GM12878 (cell line): ENCODE measurements at regions not wholly inside any gene's neighbourhood (a gene's known extent, or its start where the extent isn't known, plus 50 kb on each side); places are given as distances from the start of the nearest gene placed in this dataset.

Experiments used
- ATAC-seq: fragments of 200-7000 bp; cut with Tn5 transposase; 3 replicates; pipeline ENCODE4 v1.9.1; 2020; ENCODE audit warnings: mild to moderate bottlenecking, moderate library complexity
- BruUV-seq: library from RNA; stranded (reverse); fragments of 400-500 nt; replicated peaks from 2 replicates; lab custom pipeline; 2021; lab: Mats Ljungman, UMichigan
- CTCF ChIA-PET: fragments of 300-600 bp; sonication (Branson Sonifier 250); formaldehyde crosslinking; extraction: SDS; loops from one replicate; lab custom pipeline; 2021; ENCODE audit warnings: inconsistent platforms; lab: Yijun Ruan, JAX
- POLR2A ChIA-PET: fragments of 350-600 bp; formaldehyde crosslinking; extraction: SDS; loops from one replicate; lab custom pipeline; 2021; ENCODE audit warnings: inconsistent platforms; lab: Charles Lee
- RAD21 ChIA-PET: fragments of 300-600 bp; sonication (Branson Sonifier 250); formaldehyde crosslinking; loops from one replicate; lab custom pipeline; 2023; ENCODE audit warnings: antibody characterized with exemption; ENCODE audit not compliant: unreplicated experiment; lab: Charles Lee
- SMC1A ChIA-PET: fragments of 300-600 bp; sonication (Branson Sonifier 250); formaldehyde crosslinking; loops from one replicate; lab custom pipeline; 2023; ENCODE audit not compliant: unreplicated experiment, uncharacterized antibody; lab: Charles Lee
- DNase-seq: peaks from one replicate; pipeline ENCODE4 v3.0.0-alpha.2; 2011; ENCODE audit warnings: low read depth, low spot score
- FAIRE-seq: peaks from 3 replicates; lab custom pipeline; 2011; peaks lifted over from hg19 to GRCh38; lab: Jason Lieb, UNC
- H2AFZ ChIP-seq: 2 replicates; pipeline ENCODE4 v1.6.0; 2011; ENCODE audit warnings: low read depth, low read length, control low read depth; ENCODE audit not compliant: control insufficient read depth
- H3K27ac ChIP-seq: 2 replicates; pipeline ENCODE4 v1.5.1; 2011; ENCODE audit warnings: control low read depth; ENCODE audit not compliant: control insufficient read depth, insufficient read depth
- H3K27me3 ChIP-seq, 2 experiments: replicated peaks in 1 of 2; 2 replicates each; pipeline versions ENCODE4 v1.6.0 to v1.6.1; 2011; ENCODE audit warnings: low read length in 1 of 2; ENCODE audit not compliant: control insufficient read depth in 2 of 2, insufficient read depth in 2 of 2
- H3K36me3 ChIP-seq, 2 experiments: 2 replicates each; pipeline ENCODE4 v1.5.1; 2011; ENCODE audit warnings: low read length in 1 of 2; ENCODE audit not compliant: control insufficient read depth in 2 of 2, insufficient read depth in 2 of 2
- H3K4me1 ChIP-seq: 2 replicates; pipeline ENCODE4 v1.6.1; 2011; ENCODE audit warnings: mild to moderate bottlenecking, low read length, moderate library complexity, mixed read lengths; ENCODE audit not compliant: control insufficient read depth, insufficient read depth
- H3K4me2 ChIP-seq: 2 replicates; pipeline ENCODE4 v1.6.0; 2011; ENCODE audit warnings: control low read depth; ENCODE audit not compliant: control insufficient read depth, insufficient read depth
- H3K4me3 ChIP-seq: fragments of 200-600 bp; sonication (generic); 2 replicates; pipeline ENCODE4 v1.5.1; 2016
- H3K79me2 ChIP-seq: 2 replicates; pipeline ENCODE4 v1.6.0; 2011; ENCODE audit warnings: low read length; ENCODE audit not compliant: control insufficient read depth, insufficient read depth
- H3K9ac ChIP-seq: 2 replicates; pipeline ENCODE4 v1.8.0; 2011; ENCODE audit warnings: low read length, control low read depth, mixed read lengths; ENCODE audit not compliant: control insufficient read depth, insufficient read depth
- H3K9me3 ChIP-seq: replicated peaks from 3 replicates; pipeline ENCODE4 v1.5.1; 2011; ENCODE audit warnings: mild to moderate bottlenecking, low read length; ENCODE audit not compliant: control insufficient read depth, insufficient read depth
- H4K20me1 ChIP-seq: 2 replicates; pipeline ENCODE4 v1.6.0; 2011; ENCODE audit not compliant: control insufficient read depth, insufficient read depth
- EED ChIP-seq: sonication (generic); IDR thresholded peaks from 2 replicates; pipeline ENCODE4 v1.6.1; 2016; ENCODE audit warnings: antibody characterized with exemption, low read depth
- HCFC1 ChIP-seq: fragments of 150-350 bp; IDR thresholded peaks from 2 replicates; pipeline ENCODE4 v1.6.1; 2014; ENCODE audit warnings: low read length
- HDAC6 ChIP-seq: fragments of 200-600 bp; sonication (generic); IDR thresholded peaks from one replicate; pipeline ENCODE4 v1.8.0; 2017; ENCODE audit warnings: antibody characterized with exemption; ENCODE audit not compliant: unreplicated experiment
- NFXL1 ChIP-seq: fragments of 450-650 bp; IDR thresholded peaks from 2 replicates; pipeline ENCODE4 v1.6.1; 2017; ENCODE audit warnings: antibody characterized with exemption, mild to moderate bottlenecking, borderline replicate concordance
- POU2F2 ChIP-seq: IDR thresholded peaks from 3 replicates; pipeline ENCODE4 v1.6.1; 2011; ENCODE audit warnings: low read depth, mild to moderate bottlenecking, low read length, borderline replicate concordance
- RUNX3 ChIP-seq: IDR thresholded peaks from 2 replicates; pipeline ENCODE4 v1.6.1; 2012; ENCODE audit warnings: low read length, inconsistent platforms
- SIN3A ChIP-seq: IDR thresholded peaks from 2 replicates; pipeline ENCODE4 v1.6.1; 2012; ENCODE audit warnings: low read depth, low read length, improper control_type of control experiment
- SIX5 ChIP-seq: IDR thresholded peaks from 2 replicates; pipeline ENCODE4 v1.6.1; 2011; ENCODE audit warnings: mild to moderate bottlenecking, low read depth, low read length, moderate library complexity; ENCODE audit not compliant: severe bottlenecking
- SUZ12 ChIP-seq: fragments of 200-600 bp; sonication (generic); IDR thresholded peaks from one replicate; pipeline ENCODE4 v1.6.1; 2018; ENCODE audit warnings: antibody characterized with exemption, mild to moderate bottlenecking; ENCODE audit not compliant: unreplicated experiment
- TCF12 ChIP-seq: IDR thresholded peaks from 2 replicates; pipeline ENCODE4 v1.6.1; 2011; ENCODE audit warnings: low read depth, mild to moderate bottlenecking, low read length
- WGBS: methylation state at CpG from one replicate; pipeline ENCODE4 v1.1.6; 2016; ENCODE audit warnings: low lambda C conversion rate; ENCODE audit not compliant: insufficient replicate concordance, insufficient coverage; ENCODE audit errors: missing lambda C conversion rate; 5-methylcytosine and 5-hydroxymethylcytosine counted together
- in situ Hi-C: fragments of 300-500 bp; cut with MboI; formaldehyde crosslinking; loops from 9 replicates; pipeline ENCODE4 v1.14.3; 2018; ENCODE audit warnings: mixed read lengths
- intact Hi-C: fragments of 100-400 bp; cut with micrococcal nuclease; formaldehyde crosslinking; loops from one replicate; pipeline ENCODE4 v1.14.2; 2022; ENCODE audit not compliant: unreplicated experiment
- TF ChIP-seq, protein P1 (sequence below): fragments of 450-650 bp; IDR thresholded peaks from 2 replicates; pipeline ENCODE4 v1.6.1; 2018; ENCODE audit warnings: mild to moderate bottlenecking, low read depth, moderate library complexity; ENCODE audit not compliant: partially characterized antibody

DNA sequence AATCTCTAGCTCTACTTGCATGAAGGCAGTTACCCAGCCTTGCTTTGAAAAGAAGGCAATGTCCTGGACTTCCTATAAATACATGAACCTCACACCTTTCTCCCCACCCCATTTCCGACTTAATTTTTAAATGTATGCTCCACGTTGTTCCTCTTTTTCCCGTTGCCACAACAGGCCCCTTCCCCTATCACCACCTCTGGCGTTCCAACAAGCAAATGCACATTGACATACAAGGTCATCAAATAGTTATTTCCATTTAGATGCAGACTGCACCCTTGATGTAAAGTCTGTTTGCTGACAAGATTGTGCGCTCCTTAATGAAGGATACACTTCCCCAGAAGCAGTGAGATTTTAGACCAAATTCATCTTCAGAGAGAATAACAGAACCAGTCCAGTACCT is 260.7 kb upstream of the UMPS start:
- POLR2A ChIA-PET = no interaction called here
- DNase-seq (no peak), FAIRE-seq (no peak), ATAC-seq (no peak)
- Histone ChIP-seq H3K36me3 (no peaks in the 10 kb centered on the region), H3K4me1 (no peaks in the 10 kb centered on the region), H3K9ac (no peak overlapping the region), H4K20me1 (no peaks in the 10 kb centered on the region), H3K79me2 (no peaks in the 10 kb centered on the region), H3K27ac (no peak overlapping the region), H2AFZ (no peak overlapping the region), H3K4me2 (no peak overlapping the region), H3K9me3 (no peaks in the 10 kb centered on the region), H3K4me3 (no peak overlapping the region), H3K27me3 (peaks cover 0 to 1% of the 10 kb centered on the region in 2 experiments; a peak in 1 of 4 replicates)
- in situ Hi-C loops (loop anchor here (5.0 to 10.0 kb wide), 2 partner anchors 122 to 455 kb away; no protein-coding TSS in a partner anchor), intact Hi-C loops (loop anchor here (5.0 kb wide), 1 partner anchor 392 kb away; no protein-coding TSS in a partner anchor)
- BruUV-seq = no TSS peak
- RAD21 ChIA-PET = no interaction called here
- WGBS = 16% methylated on average over 5 of the region's 5 CpGs
- no peak for TF ChIP-seq TCF12
- no peak for TF ChIP-seq RUNX3
- TF ChIP-seq, protein P1, sequence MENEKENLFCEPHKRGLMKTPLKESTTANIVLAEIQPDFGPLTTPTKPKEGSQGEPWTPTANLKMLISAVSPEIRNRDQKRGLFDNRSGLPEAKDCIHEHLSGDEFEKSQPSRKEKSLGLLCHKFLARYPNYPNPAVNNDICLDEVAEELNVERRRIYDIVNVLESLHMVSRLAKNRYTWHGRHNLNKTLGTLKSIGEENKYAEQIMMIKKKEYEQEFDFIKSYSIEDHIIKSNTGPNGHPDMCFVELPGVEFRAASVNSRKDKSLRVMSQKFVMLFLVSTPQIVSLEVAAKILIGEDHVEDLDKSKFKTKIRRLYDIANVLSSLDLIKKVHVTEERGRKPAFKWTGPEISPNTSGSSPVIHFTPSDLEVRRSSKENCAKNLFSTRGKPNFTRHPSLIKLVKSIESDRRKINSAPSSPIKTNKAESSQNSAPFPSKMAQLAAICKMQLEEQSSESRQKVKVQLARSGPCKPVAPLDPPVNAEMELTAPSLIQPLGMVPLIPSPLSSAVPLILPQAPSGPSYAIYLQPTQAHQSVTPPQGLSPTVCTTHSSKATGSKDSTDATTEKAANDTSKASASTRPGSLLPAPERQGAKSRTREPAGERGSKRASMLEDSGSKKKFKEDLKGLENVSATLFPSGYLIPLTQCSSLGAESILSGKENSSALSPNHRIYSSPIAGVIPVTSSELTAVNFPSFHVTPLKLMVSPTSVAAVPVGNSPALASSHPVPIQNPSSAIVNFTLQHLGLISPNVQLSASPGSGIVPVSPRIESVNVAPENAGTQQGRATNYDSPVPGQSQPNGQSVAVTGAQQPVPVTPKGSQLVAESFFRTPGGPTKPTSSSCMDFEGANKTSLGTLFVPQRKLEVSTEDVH = no peak
- TF ChIP-seq NFXL1 = no peak
- TF ChIP-seq SUZ12 = no peak
- no peak for TF ChIP-seq HDAC6
- no peak for TF ChIP-seq HCFC1
- TF ChIP-seq EED = no peak
- no peak for TF ChIP-seq SIX5
- TF ChIP-seq POU2F2 = no peak
- TF ChIP-seq SIN3A = no peak
- SMC1A ChIA-PET = interaction anchor here (1.4 to 1.7 kb wide), 2 partner anchors 118 to 188 kb away, joined by 6 to 9 read pairs; no protein-coding TSS in a partner anchor
- CTCF ChIA-PET = interaction anchor here (0.7 to 8.8 kb wide), 7 partner anchors 11 to 562 kb away, joined by 3 to 138 read pairs (median 5); no protein-coding TSS in a partner anchor
